ENCODE measurements at regions not wholly inside any gene's neighbourhood (a gene's known extent, or its start where the extent isn't known, plus 50 kb on each side); places are given as distances from the start of the nearest gene placed in this dataset.
"Not testable (repeated sequence)": the region's sequence is repeated elsewhere in the genome, so short reads cannot be mapped to it uniquely, and the experiment has no call there.

- DNase-seq (ENCODE audit: low spot score) = no peak
Measured at GRCh38 chr13:90253806-90254205, 1093.7 kb upstream of the MIR17HG start.

DNA sequence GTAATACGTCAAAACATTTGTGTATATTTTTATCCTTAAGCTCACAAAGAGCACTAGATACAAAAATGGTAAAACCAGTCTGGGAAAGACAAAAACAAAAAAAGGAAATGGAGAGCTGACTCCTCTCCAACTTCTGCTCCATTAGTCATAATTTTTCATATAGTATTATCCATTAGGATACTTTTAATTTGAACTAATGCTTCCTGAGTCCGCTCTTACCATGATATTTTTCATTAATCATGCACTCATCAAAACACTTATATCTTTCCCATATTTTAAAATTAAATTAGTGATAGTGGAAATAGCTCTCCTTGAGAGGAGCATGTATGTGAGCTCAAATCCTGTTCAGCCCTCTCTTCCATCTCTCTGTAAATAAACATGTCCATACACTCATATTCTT is 1093.0 kb upstream of the MIR17HG start:
- DNase-seq (ENCODE audit: low spot score) = no peak

DNA sequence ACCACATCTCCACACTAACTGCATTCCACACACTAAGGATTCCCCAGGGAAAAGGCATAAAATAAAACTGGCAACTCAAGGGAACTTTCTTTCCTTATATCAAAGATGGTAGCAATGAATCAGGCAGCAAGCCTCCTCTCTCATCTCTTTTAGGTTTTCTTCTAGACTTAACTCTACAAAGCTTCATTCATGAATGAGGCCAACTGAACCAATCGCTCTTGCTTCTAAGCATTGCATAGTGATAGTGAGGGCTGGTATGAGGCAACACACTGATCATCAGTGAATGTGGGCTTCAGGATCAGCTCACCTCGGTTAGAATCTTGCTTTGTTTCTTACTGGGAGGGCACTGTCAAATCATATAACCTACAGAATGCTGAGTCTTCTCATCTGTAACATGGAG is 1090.7 kb upstream of the MIR17HG start:
- no peak for DNase-seq (ENCODE audit: low spot score)

DNA sequence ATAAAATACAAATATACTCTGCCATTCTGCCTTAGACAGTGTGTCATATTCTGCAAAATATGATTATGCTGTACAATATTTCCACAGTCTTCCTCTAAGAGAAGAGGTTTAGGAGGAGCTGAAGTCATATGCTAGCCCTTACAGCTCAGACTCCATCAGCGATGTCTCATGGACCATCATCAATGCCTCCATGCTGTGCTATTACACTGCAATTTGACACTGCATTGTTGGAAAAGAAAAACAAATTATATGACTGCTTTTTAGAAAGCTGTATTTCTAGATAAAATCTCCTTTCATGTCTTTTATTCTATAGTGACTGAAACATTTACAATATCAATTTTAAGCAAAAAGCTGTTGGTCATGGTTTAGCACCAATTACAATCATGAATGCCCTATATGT is 1089.4 kb upstream of the MIR17HG start:
- no peak for DNase-seq (ENCODE audit: low spot score)

- no peak for DNase-seq (ENCODE audit: low spot score)
Measured at GRCh38 chr13:90261343-90261742, 1086.1 kb upstream of the MIR17HG start.

GRCh38 chr13:90270226-90270625 is 1077.3 kb upstream of the MIR17HG start:
- DNase-seq (ENCODE audit: low spot score) = no peak

DNA sequence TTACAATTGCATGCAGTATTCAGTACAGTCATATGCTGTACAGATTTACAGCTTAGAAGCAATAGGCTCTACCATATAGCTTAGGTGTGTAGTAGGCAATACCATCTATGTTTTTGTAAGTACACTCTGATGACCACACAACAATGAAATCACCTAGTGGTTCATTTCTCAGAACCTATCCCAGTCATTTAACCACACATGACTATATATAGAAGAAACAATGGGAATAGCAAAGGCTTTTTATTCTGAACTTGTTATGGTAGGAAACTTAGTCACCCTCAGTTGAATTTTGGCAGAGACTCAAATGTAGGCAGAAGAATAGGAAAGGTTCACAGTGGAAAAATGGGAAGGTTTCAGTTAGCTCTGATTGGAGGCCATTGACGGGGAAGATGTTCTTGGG is 1075.1 kb upstream of the MIR17HG start:
- no peak for DNase-seq (ENCODE audit: low spot score)

- DNase-seq (ENCODE audit: low spot score) = no peak
Measured at GRCh38 chr13:90276216-90276615, 1071.3 kb upstream of the MIR17HG start.

DNA sequence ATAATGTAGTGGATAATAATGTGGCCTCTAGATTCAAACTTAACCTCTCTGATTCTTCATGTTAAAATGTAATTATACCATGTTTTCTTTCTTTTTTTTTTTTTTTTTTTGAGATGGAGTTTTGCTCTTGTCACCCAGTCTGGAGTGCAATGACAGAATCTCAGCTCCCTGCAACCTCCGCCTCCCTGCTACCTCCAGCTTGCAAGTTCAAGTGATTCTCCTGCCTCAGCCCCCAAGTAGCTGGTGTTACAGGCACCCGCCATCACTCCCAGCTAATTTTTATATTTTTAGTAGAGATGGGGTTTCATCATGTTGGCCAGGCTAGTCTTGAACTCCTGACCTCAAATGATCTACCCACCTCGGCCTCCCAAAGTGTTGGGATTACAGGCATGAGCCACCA is 1069.3 kb upstream of the MIR17HG start:
- not testable (repeated sequence) for DNase-seq (ENCODE audit: low spot score)

DNA sequence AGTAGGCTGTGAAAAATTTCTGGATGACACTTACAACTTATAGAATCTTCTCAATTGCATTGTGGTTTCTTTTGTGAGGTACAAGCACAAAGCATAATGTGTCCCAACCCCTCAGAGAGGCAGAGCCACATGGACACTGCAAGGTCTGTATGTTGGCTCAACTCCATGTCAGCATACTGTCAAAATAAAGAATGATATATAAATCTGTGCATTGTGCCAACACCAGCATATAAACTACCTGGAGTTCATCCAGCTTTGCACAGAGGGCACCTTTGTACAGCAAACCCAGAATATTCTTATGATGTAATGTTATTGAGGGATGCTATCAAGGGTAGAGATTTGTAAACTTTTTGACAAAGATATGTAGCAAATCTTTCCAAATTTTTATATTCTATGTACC is 1065.8 kb upstream of the MIR17HG start:
- no peak for DNase-seq (ENCODE audit: low spot score)

DNA sequence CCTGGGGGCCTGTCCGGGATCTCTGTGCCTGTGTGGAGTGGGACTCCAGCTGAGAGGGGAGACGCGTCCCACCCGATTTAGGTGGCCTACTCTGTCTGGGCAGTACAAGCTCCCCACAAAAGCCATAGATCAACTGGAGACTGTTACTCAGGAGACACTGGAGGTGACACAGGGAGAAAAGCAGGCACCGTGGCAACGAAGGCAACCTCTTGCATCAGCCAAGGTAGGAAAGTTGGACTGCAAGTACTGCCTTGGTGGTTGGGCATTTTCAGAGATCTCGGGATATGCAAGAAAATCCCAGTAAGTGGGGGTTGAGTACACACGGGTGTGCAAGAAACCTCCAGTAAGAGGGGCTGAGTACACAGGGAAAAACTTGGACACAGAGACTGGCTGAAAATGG is 1060.0 kb upstream of the MIR17HG start:
- no peak for DNase-seq (ENCODE audit: low spot score)

- no peak for DNase-seq (ENCODE audit: low spot score)
Measured at GRCh38 chr13:90293793-90294361, 1053.6 kb upstream of the MIR17HG start.

DNA sequence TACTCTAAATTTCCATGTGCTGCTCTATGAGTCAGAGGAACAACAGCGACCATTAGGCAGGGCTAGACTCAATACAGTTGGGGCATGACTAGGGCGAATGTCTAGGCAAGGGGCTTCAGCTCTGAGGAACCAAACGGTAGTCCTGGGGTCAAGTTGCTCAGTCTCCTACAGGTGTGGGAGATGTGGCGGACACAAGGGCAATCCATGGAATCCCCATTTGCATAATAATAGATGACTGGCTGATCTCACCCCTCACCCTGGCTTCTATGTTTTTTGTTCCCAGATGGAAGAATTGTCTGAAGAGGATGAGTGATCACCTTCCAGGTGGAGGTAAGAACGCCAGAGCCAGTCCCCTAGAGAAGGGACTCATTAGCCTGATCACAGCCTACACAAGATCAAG is 1048.2 kb upstream of the MIR17HG start:
- no peak for DNase-seq (ENCODE audit: low spot score)

DNA sequence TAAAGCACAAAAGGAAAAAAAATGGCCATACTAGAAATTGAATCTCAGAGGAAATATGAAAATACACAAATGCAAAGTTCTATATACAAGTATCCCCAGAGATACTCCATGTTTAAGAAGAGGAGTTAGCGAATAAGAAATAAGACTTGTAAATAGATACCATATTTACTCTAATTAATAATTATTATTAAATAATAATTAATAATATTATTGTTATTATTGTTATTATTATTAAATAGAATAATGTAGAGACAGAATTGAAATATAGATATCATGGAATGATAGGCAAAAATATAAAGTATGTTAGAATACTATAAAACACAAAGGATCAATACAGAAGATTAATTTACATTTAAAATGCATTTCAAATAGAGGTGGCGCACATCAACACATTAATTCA is 1047.5 kb upstream of the MIR17HG start:
- no peak for DNase-seq (ENCODE audit: low spot score)

GRCh38 chr13:90302107-90302506 is 1045.4 kb upstream of the MIR17HG start:
- DNase-seq (ENCODE audit: low spot score) = no peak

DNA sequence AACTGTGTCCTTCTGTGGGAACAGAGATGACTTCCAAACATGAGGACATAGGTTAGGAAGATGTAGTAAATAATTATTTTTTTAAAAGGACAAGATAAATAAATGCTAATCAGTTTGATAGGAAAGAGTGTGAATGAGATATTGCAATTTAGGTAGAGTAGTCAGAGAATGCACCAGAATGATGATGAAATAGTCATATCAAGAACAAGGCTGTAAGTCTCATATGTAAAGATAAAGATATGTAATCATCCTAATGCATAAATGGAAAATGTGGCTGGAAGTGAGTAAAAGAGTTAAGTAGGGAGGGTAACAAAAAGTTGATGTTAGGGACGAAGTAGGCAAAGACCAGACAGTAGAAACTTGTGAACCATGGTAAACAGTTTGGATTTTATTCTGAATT is 1041.7 kb upstream of the MIR17HG start:
- DNase-seq (ENCODE audit: low spot score) = no peak

GRCh38 chr13:90307136-90307535 is 1040.4 kb upstream of the MIR17HG start:
- no peak for DNase-seq (ENCODE audit: low spot score)

DNA sequence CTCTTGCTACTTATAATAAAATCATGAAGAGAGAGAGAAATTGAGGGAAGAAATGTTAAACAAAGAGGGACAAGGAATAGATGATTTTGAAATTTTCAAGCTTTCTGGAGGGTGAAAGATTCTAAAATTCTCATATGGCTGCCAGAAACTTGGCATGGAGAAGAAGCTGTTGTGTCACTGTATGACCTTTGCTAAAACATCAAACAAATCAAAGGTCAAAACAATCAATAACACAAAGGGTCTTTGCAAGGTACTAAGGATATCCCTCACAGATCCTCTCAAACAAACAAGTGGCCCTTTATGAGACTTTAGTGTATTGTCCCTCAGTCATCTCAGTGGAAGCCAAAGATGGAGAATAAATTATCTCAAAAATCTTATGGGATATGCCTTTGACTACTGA is 1039.2 kb upstream of the MIR17HG start:
- no peak for DNase-seq (ENCODE audit: low spot score)

DNA sequence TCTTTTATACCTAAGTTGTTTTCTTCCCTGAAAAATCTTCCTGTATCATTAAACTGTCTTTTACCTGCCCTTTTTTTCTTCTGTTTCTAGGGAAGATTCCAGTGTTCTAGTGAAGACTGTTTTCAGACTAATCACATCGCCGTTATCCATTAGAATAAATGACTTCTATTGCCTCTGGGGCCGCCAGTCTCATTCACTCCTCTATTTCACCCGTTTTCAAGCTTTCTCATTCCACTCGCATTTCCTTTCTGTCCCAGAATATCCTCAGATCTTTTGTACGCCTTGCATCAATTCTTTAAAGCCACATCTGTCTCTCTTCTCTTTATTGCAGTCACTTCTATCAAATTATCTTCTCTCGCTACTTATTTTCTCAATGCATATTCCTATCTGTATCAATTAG is 1035.6 kb upstream of the MIR17HG start:
- DNase-seq (ENCODE audit: low spot score) = no peak

DNA sequence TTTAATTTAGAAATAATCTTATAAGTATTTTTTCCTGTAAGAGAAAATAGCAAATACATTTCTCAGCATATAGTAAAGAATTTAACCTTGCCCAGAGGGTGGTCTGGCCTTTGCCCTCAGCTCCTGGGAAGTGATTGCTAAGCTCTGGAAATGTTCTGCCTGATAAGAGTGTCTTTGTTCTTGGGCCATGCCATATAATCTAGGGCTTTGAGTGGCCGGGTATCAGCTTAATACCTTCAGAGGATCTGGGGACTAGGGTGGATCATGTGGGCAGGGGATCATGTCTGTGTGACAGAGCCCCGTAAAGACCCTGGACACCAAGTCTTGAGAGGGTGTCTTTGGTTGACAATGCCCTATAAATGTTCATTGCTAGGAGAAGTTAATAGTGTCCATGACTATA is 1032.4 kb upstream of the MIR17HG start:
- no peak for DNase-seq (ENCODE audit: low spot score)

DNA sequence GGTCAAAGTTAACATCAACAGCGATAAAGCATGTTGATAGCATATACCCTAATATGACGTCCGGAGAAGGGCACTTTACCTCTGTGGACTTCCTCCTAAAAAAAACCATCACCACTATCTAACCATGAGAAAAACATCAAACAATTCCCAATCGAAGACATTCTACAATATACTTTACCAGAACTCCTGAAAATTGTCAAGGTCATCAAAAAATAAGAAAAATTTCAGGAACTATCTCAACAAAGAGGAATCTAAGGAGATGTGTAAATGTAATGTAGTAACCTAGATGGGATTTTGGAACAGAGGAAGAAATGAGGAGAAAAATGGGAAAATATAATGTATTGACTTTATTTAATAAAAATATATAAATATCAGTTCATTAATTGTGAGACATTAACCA is 1026.8 kb upstream of the MIR17HG start:
- no peak for DNase-seq (ENCODE audit: low spot score)

GRCh38 chr13:90321281-90321931 is 1026.1 kb upstream of the MIR17HG start:
- DNase-seq (ENCODE audit: low spot score) = no peak

DNA sequence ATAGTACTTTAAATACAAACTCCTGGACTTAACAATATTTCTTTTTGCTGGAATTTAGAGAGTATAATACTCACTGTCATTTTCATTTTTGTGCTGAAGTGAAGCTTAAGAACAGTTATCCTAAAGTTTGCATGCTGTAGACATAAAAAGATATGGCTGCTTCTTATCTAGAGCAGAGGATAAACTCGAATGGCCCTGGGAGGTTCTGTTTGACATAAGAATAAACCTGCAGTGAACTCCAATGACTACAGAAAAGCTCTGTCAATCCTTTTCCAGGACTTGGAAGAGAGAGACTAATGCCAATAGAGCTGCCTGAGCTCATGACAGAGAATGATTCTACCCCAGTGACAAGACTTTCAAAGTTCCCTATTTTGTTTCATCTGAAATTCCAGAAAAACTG is 1017.8 kb upstream of the MIR17HG start:
- no peak for DNase-seq (ENCODE audit: low spot score)

- no peak for DNase-seq (ENCODE audit: low spot score)
Measured at GRCh38 chr13:90331974-90332373, 1015.5 kb upstream of the MIR17HG start.

Data from CD4-positive, alpha-beta T cell treated with Interleukin-15 for 4 hours (primary cell).